ENCODE measurements at regions not wholly inside any gene's neighbourhood (a gene's known extent, or its start where the extent isn't known, plus 50 kb on each side); places are given as distances from the start of the nearest gene placed in this dataset.

DNA sequence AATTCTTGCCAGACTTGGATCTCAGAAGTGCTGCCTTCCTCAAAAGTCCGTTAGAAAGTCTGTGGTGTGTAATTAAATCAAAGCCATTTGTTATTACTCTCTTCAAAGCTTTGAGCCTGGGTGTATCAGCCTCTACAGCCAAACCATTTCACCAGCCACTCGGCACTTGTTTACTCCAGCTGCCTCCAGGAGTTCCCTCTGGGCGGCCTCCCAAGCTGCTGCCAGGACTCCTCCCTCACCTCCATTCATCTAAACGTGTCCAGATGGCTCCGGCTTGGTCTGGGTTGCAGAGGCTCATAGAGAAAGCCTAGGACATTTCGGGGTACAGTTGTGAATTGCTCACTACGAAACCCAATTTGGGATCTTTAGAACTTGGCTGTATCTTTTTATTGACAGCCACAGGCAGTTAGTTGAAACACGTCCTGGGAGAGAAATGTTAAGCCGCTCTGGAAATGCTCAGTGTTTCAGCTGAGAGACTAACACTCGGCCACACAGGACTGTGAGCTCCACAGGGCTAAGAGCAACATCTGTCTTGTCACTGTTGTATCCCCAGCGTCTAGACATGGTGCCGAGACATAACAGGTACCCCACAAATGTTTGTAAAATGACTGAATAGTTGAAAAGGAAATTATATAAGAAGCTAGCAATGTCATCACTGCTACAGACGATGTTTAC, 116.9 kb upstream of the NGF start:
- H3K4me3 ChIP-seq (ENCODE audit: low read depth, low read length) = no peak overlapping the region
- no peak for DNase-seq (ENCODE audit: low read depth)
- TF ChIP-seq, protein P1, sequence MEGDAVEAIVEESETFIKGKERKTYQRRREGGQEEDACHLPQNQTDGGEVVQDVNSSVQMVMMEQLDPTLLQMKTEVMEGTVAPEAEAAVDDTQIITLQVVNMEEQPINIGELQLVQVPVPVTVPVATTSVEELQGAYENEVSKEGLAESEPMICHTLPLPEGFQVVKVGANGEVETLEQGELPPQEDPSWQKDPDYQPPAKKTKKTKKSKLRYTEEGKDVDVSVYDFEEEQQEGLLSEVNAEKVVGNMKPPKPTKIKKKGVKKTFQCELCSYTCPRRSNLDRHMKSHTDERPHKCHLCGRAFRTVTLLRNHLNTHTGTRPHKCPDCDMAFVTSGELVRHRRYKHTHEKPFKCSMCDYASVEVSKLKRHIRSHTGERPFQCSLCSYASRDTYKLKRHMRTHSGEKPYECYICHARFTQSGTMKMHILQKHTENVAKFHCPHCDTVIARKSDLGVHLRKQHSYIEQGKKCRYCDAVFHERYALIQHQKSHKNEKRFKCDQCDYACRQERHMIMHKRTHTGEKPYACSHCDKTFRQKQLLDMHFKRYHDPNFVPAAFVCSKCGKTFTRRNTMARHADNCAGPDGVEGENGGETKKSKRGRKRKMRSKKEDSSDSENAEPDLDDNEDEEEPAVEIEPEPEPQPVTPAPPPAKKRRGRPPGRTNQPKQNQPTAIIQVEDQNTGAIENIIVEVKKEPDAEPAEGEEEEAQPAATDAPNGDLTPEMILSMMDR (IDR thresholded peaks at IDR 0.05; ENCODE audit: insufficient read depth, low read depth, low read length, missing control alignments) = no peak

DNA sequence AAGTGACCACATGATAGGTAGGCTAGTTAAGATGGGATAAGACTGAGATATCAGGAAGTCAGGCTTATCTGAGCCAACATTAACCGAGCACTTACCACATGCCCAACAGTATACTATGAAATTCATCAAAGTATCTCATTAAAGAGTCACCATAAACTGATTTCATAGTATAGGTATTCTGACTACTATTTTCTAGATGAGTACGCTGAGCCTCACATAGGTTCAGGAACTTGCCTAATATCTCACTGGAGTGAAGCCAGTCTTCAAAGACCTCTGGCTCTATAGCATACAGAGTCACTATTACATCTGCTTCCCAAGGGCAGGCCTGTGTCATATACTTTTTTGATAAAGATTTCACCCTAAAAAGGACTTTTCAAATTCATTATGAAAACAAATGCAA, 115.6 kb upstream of the NGF start:
- no peak for DNase-seq (ENCODE audit: low read depth)
- no peak overlapping the region for H3K4me3 ChIP-seq (ENCODE audit: low read depth, low read length)
- TF ChIP-seq, protein P1 (IDR thresholded peaks at IDR 0.05; ENCODE audit: insufficient read depth, low read depth, low read length, missing control alignments) = no peak

DNA sequence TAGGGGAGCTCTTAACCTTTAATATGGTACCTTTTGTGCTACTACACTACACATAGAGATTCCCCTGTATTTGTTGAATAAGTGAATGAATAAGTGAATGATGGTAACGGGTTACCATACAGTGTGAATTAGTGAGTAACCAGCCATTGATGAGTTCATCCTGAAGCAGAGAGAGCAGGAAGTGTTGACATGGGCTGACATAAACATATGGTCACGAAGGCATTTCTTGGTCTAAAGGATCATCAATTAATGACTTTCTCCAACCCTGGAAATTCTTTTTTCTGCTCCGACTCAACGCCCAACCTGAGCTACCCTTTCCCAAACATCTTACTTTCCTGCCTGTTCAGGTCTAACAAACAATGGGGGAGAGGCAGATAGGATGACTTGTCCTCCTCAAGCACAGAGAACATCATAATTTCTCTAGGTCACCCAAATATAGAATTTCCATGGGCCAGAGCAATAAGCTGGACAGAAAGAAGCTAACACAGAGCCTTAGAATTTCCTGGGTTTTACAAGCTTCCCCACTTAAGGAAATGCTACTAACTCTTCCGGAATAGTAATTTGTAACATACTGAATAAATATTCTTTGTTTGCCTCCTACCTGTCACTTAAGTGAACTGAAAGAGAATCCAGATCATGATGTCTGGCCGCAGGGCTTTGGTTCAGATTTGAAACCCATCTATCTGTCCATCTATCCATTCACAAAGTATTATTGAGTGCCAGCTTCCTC, 114.7 kb upstream of the NGF start:
- TF ChIP-seq, protein P1 (IDR thresholded peaks at IDR 0.05; ENCODE audit: insufficient read depth, low read depth, low read length, missing control alignments) = no peak
- no peak for DNase-seq (ENCODE audit: low read depth)
- no peak overlapping the region for H3K4me3 ChIP-seq (ENCODE audit: low read depth, low read length)

DNA sequence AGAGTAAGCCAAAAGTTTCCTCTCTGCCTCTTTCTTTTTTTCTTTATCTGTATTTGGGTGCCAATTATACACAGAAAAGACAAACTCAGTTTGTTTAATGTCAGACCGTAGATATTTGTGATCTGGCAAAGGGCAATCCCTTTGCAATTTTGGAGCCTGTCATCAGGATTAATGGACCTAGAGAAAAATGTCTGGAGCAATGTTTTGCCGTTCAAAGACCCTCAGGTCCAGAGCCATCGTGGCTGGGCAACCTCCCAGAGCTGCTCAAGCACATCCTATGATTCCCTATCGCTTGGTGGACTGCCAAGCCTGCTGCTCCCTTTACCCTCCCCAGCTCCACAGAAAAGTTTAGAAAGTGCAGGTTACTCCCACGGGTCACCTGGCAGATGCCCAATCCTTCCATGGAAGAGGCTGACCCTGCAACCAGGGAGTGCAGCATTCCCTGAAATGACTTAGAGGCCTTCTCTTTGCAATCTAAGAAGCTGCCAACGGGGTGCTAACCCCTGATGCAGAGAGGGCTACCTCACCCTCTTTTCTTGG, 112.5 kb upstream of the NGF start:
- TF ChIP-seq, protein P1 (IDR thresholded peaks at IDR 0.05; ENCODE audit: insufficient read depth, low read depth, low read length, missing control alignments) = no peak
- DNase-seq (ENCODE audit: low read depth) = no peak
- H3K4me3 ChIP-seq (ENCODE audit: low read depth, low read length) = no peak overlapping the region

DNA sequence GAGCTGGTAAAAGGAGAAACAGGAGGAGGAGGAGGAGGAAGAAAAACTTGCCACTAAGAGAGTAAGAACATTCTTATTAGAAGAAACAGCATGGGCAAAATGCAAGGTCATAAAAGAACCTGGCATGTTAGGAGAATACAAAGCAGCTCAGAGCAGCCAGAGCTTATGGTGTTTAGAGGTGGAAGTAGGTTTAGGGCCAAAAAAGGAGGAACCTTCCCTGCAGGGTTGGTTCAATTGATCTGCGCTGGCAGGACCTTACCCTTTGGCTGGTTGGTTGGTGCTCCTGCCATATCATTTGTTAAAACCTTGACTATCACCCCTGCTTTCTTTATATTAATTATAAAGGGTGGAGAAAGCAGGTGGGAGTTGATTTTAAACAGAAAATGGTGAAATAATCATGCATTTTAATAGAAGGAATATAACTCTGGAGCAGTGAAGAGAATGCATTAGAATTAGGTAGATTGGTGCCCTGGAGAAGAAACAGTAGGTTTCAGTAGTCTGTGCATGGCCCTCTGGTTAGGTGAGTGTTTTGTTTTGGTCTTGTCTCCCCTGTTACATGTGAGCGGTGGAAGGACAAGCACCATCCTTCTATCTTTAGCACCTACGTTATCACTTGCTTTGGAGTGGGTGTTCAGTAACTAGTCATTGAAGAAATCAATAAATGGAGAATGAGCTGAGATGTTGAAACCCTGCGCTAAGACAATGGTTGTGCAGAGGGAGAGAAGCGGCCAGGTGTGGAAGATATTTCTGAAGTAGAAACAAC, 110.4 kb upstream of the NGF start:
- TF ChIP-seq, protein P1 (IDR thresholded peaks at IDR 0.05; ENCODE audit: insufficient read depth, low read depth, low read length, missing control alignments) = no peak
- no peak for DNase-seq (ENCODE audit: low read depth)
- H3K4me3 ChIP-seq (ENCODE audit: low read depth, low read length) = no peak overlapping the region

DNA sequence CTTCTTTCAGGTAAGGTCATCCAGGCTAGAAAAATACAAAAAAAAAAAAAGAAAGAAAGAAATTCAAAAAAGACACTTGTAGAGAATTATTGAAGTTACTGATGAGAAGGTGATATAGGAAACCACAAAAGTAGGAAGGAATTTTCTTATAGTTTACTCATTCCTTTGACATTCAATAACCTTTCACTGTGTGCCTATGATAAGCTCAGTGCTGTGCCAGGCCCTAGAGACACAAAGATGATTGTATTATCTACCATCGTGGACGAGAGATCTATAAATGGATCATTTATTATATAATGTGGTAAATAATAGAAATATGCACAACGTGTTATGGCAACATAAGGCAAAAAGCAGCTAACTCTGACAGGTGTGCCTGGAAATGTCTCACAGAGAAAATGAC, 109.6 kb upstream of the NGF start:
- no peak overlapping the region for H3K4me3 ChIP-seq (ENCODE audit: low read depth, low read length)
- DNase-seq (ENCODE audit: low read depth) = no peak

More for the DNA sequence above, 109.6 kb upstream of the NGF start:
- TF ChIP-seq, protein P1 (IDR thresholded peaks at IDR 0.05; ENCODE audit: insufficient read depth, low read depth, low read length, missing control alignments) = no peak

Data from GM12865 (cell line).